ENCODE measurements at regions not wholly inside any gene's neighbourhood (a gene's known extent, or its start where the extent isn't known, plus 50 kb on each side); places are given as distances from the start of the nearest gene placed in this dataset.

DNA sequence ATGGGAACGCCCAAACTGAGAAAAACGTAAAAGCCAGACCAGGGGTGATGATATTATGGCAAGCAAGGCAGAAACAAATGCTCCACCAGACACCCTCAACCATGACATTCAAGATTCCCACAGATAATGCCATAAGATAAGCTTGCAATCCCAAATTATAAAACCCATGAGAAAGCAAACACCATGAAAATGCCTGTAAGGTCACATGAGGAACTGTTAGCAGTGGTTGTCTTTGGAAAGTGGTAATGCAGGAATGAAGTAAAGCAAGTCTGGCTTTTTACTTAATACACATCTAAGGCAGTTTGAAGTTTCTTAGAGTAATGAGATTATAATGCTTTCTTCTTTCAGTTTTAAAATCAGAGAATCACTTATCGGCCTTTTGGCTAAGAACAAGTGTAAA is 111.0 kb downstream of the MN1 start:
- Histone ChIP-seq H3K4me2 (ENCODE audit: insufficient read depth, insufficient read length, low read length) (no peak overlapping the region), H3K4me1 (ENCODE audit: insufficient read depth, low read length) (no peaks in the 10 kb centered on the region)

More for the DNA sequence above, 111.0 kb downstream of the MN1 start:
- Histone ChIP-seq H3K23ac (ENCODE audit: insufficient read length, low read depth, low read length) (no peak overlapping the region), H2BK120ac (ENCODE audit: low read depth, low read length, poor library complexity, severe bottlenecking) (no peak overlapping the region), H3T11ph (ENCODE audit: low read length) (no peak overlapping the region), H2AFZ (ENCODE audit: low read length) (no peak overlapping the region), H3K27me3 (ENCODE audit: insufficient read depth, low read length) (no peaks in the 10 kb centered on the region), H2BK5ac (ENCODE audit: insufficient read length, low read length) (no peak overlapping the region), H4K91ac (ENCODE audit: insufficient read length, low read depth, low read length) (no peak overlapping the region), H3K9me3 (ENCODE audit: control insufficient read depth, low read depth, low read length) (no peaks in the 10 kb centered on the region), H3K18ac (ENCODE audit: insufficient read length, low read depth, low read length) (no peak overlapping the region), H3K27ac (ENCODE audit: insufficient read length, low read depth, low read length) (no peak overlapping the region), H4K20me1 (ENCODE audit: control insufficient read depth, insufficient read depth, insufficient read length) (peaks cover 3% of the 10 kb centered on the region), H3K9ac (ENCODE audit: extremely low read depth, insufficient read length, low read length) (no peak overlapping the region), H3K79me2 (ENCODE audit: insufficient read depth, low read length) (no peaks in the 10 kb centered on the region), H4K8ac (replicated peaks; ENCODE audit: insufficient read length, low read depth, low read length) (no peak overlapping the region), H3K14ac (ENCODE audit: insufficient read depth, low read length) (no peak overlapping the region), H3K23me2 (ENCODE audit: insufficient read length, low read depth, low read length, poor library complexity, severe bottlenecking) (no peaks in the 10 kb centered on the region), H2BK12ac (ENCODE audit: insufficient read length, low read depth, low read length) (no peak overlapping the region), H2BK20ac (ENCODE audit: low read depth, low read length, poor library complexity, severe bottlenecking) (no peak overlapping the region), H3K4ac (ENCODE audit: low read depth, low read length) (no peak overlapping the region), H3K56ac (ENCODE audit: insufficient read length, low read depth, low read length) (no peak overlapping the region), H2AK5ac (ENCODE audit: insufficient read length, low read length) (no peak overlapping the region), H3K79me1 (ENCODE audit: insufficient read depth, low read depth, low read length, poor library complexity, severe bottlenecking) (peaks cover 4% of the 10 kb centered on the region), H4K5ac (ENCODE audit: insufficient read length, low read depth, low read length) (no peak overlapping the region), H2BK15ac (ENCODE audit: low read depth, low read length) (no peak overlapping the region)
- no peak overlapping the region for H3K4me3 Mint-ChIP-seq
- H3K27ac Mint-ChIP-seq: no peak overlapping the region
- no peaks in the 10 kb centered on the region; the same call in 1 of the 2 replicates for H3K27me3 Mint-ChIP-seq (ENCODE audit: low read depth)
- DNase-seq: no peak
- H3K9me3 Mint-ChIP-seq: no peaks in the 10 kb centered on the region; a peak in 1 of 5 replicates
- H3K4me1 Mint-ChIP-seq: peaks cover 0 to 11% of the 10 kb centered on the region in 2 experiments; a peak in 2 of 4 replicates
- TF ChIP-seq, protein P1, sequence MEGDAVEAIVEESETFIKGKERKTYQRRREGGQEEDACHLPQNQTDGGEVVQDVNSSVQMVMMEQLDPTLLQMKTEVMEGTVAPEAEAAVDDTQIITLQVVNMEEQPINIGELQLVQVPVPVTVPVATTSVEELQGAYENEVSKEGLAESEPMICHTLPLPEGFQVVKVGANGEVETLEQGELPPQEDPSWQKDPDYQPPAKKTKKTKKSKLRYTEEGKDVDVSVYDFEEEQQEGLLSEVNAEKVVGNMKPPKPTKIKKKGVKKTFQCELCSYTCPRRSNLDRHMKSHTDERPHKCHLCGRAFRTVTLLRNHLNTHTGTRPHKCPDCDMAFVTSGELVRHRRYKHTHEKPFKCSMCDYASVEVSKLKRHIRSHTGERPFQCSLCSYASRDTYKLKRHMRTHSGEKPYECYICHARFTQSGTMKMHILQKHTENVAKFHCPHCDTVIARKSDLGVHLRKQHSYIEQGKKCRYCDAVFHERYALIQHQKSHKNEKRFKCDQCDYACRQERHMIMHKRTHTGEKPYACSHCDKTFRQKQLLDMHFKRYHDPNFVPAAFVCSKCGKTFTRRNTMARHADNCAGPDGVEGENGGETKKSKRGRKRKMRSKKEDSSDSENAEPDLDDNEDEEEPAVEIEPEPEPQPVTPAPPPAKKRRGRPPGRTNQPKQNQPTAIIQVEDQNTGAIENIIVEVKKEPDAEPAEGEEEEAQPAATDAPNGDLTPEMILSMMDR (conservative IDR thresholded peaks at IDR 0.05): no peak
- no CpG with 5 or more reads among the region's 3 CpGs for WGBS (ENCODE audit: extremely low coverage, insufficient read length, low lambda C conversion rate)
- peaks cover 4 to 44% (median 29%) of the 10 kb centered on the region in 3 experiments; a peak in 6 of 7 replicates for H3K36me3 Mint-ChIP-seq (ENCODE audit: insufficient read depth in 1 of 3, low read depth in 3 of 3)
